Parathyroid adenoma (tissue), 2 donors: ENCODE measurements at regions not wholly inside any gene's neighbourhood (a gene's known extent, or its start where the extent isn't known, plus 50 kb on each side); places are given as distances from the start of the nearest gene placed in this dataset.

Source experiments
- H2AFZ ChIP-seq: fragments of 300-600 bp; sonication (generic); one replicate; pipeline ENCODE4 v1.7.0; 2017; ENCODE audit warnings: antibody characterized with exemption, mild to moderate bottlenecking
- H3K27ac ChIP-seq: fragments of 300-600 bp; sonication (generic); one replicate; pipeline ENCODE4 v1.7.0; 2017
- H3K27me3 ChIP-seq: fragments of 300-600 bp; sonication (generic); one replicate; pipeline ENCODE4 v1.7.0; 2017; ENCODE audit warnings: low read length; ENCODE audit not compliant: control insufficient read depth, insufficient read depth
- H3K36me3 ChIP-seq: fragments of 300-600 bp; sonication (generic); one replicate; pipeline ENCODE4 v1.7.0; 2017; ENCODE audit warnings: low read length; ENCODE audit not compliant: control insufficient read depth, insufficient read depth
- H3K4me1 ChIP-seq: fragments of 300-600 bp; sonication (generic); one replicate; pipeline ENCODE4 v1.7.0; 2017; ENCODE audit warnings: control low read depth
- H3K4me2 ChIP-seq: fragments of 300-600 bp; sonication (generic); one replicate; pipeline ENCODE4 v1.7.0; 2017; ENCODE audit warnings: low read length
- H3K4me3 ChIP-seq: fragments of 300-600 bp; sonication (generic); one replicate; pipeline ENCODE4 v1.7.0; 2017; ENCODE audit warnings: low read depth, low read length
- H3K79me2 ChIP-seq: fragments of 300-600 bp; sonication (generic); one replicate; pipeline ENCODE4 v1.7.0; 2017; ENCODE audit warnings: control low read depth
- H3K9ac ChIP-seq: fragments of 300-600 bp; sonication (generic); one replicate; pipeline ENCODE4 v1.7.0; 2017; ENCODE audit warnings: mild to moderate bottlenecking
- H3K9me3 ChIP-seq: fragments of 300-600 bp; sonication (generic); one replicate; pipeline ENCODE4 v1.7.0; 2017; ENCODE audit warnings: low read length; ENCODE audit not compliant: control insufficient read depth
- CTCF ChIP-seq: fragments of 300-600 bp; sonication (generic); IDR thresholded peaks from one replicate; pipeline ENCODE4 v1.7.0; 2017; ENCODE audit warnings: antibody characterized with exemption, mild to moderate bottlenecking
- donor health status: primary hyperparathyroidism.

- no peak for TF ChIP-seq CTCF
- Histone ChIP-seq H3K4me1 (no peaks in the 10 kb centered on the region), H3K79me2 (no peaks in the 10 kb centered on the region), H2AFZ (no peak overlapping the region), H3K4me2 (no peak overlapping the region), H3K9ac (no peak overlapping the region), H3K27me3 (no peaks in the 10 kb centered on the region), H3K4me3 (no peak overlapping the region), H3K27ac (no peak overlapping the region), H3K36me3 (no peaks in the 10 kb centered on the region), H3K9me3 (no peaks in the 10 kb centered on the region)
Measured at GRCh38 chr15:26477044-26477443, 295.8 kb downstream of the GABRB3 start.

- Histone ChIP-seq H3K9me3 (no peaks in the 10 kb centered on the region), H3K36me3 (no peaks in the 10 kb centered on the region), H3K4me2 (no peak overlapping the region), H3K79me2 (no peaks in the 10 kb centered on the region), H2AFZ (no peak overlapping the region), H3K9ac (no peak overlapping the region), H3K4me3 (no peak overlapping the region), H3K4me1 (no peaks in the 10 kb centered on the region), H3K27ac (no peak overlapping the region), H3K27me3 (no peaks in the 10 kb centered on the region)
- no peak for TF ChIP-seq CTCF
Measured at GRCh38 chr15:26475554-26475953, 297.3 kb downstream of the GABRB3 start.

- no peaks in the 10 kb centered on the region for H3K27me3 ChIP-seq
- no peaks in the 10 kb centered on the region for H3K36me3 ChIP-seq
- H3K4me2 ChIP-seq, result no peak overlapping the region
- H3K4me3 ChIP-seq, result no peak overlapping the region
- H3K9me3 ChIP-seq, result no peaks in the 10 kb centered on the region
- H3K27ac ChIP-seq, result no peak overlapping the region
- no peak for TF ChIP-seq CTCF
- no peaks in the 10 kb centered on the region for H3K79me2 ChIP-seq
- no peak overlapping the region for H2AFZ ChIP-seq
- no peaks in the 10 kb centered on the region for H3K4me1 ChIP-seq
- no peak overlapping the region for H3K9ac ChIP-seq
Measured at GRCh38 chr15:26472661-26473060, 300.2 kb downstream of the GABRB3 start.

- Histone ChIP-seq H3K9me3 (no peaks in the 10 kb centered on the region), H3K27ac (no peak overlapping the region), H3K4me1 (no peaks in the 10 kb centered on the region), H3K36me3 (no peaks in the 10 kb centered on the region), H3K27me3 (no peaks in the 10 kb centered on the region), H3K4me3 (no peak overlapping the region), H3K79me2 (no peaks in the 10 kb centered on the region), H3K4me2 (no peak overlapping the region), H2AFZ (no peak overlapping the region), H3K9ac (no peak overlapping the region)
- TF ChIP-seq CTCF, result no peak
Measured at GRCh38 chr15:26461847-26462608, 310.8 kb downstream of the GABRB3 start.

GRCh38 chr15:26460165-26460564 lies 312.7 kb downstream of the GABRB3 start:
- Histone ChIP-seq H3K9me3 (no peaks in the 10 kb centered on the region), H3K9ac (no peak overlapping the region), H2AFZ (no peak overlapping the region), H3K4me3 (no peak overlapping the region), H3K79me2 (no peaks in the 10 kb centered on the region), H3K27me3 (no peaks in the 10 kb centered on the region), H3K27ac (no peak overlapping the region), H3K4me1 (no peaks in the 10 kb centered on the region), H3K4me2 (no peak overlapping the region), H3K36me3 (no peaks in the 10 kb centered on the region)
- TF ChIP-seq CTCF, result no peak
